ENCODE measurements at regions not wholly inside any gene's neighbourhood (a gene's known extent, or its start where the extent isn't known, plus 50 kb on each side); places are given as distances from the start of the nearest gene placed in this dataset.

- no peaks in the 10 kb centered on the region for H3K9me3 Mint-ChIP-seq
- TF ChIP-seq CTCF (IDR thresholded peaks at IDR 0.05; ENCODE audit: unreplicated experiment in 3 of 3): no peak
- no peaks in the 10 kb centered on the region for H3K36me3 Mint-ChIP-seq (ENCODE audit: low read depth)
- H3K4me1 Mint-ChIP-seq: peaks cover 16% of the 10 kb centered on the region
- H3K27ac Mint-ChIP-seq: no peak overlapping the region
- peaks cover 32% of the 10 kb centered on the region for H3K27me3 Mint-ChIP-seq (ENCODE audit: low read depth)
- H3K4me3 Mint-ChIP-seq: no peak overlapping the region
These were observed 52.1 kb upstream of the SHANK2 start for GRCh38 chr11:71304491-71304890.

GRCh38 chr11:71304045-71304444 is 51.7 kb upstream of the SHANK2 start:
- TF ChIP-seq CTCF (IDR thresholded peaks at IDR 0.05; ENCODE audit: unreplicated experiment in 3 of 3): no peak
- Mint-ChIP-seq H3K4me3 (no peak overlapping the region), H3K36me3 (ENCODE audit: low read depth) (no peaks in the 10 kb centered on the region), H3K4me1 (peaks cover 16% of the 10 kb centered on the region), H3K27ac (no peak overlapping the region), H3K9me3 (no peaks in the 10 kb centered on the region), H3K27me3 (ENCODE audit: low read depth) (peaks cover 33% of the 10 kb centered on the region)

DNA sequence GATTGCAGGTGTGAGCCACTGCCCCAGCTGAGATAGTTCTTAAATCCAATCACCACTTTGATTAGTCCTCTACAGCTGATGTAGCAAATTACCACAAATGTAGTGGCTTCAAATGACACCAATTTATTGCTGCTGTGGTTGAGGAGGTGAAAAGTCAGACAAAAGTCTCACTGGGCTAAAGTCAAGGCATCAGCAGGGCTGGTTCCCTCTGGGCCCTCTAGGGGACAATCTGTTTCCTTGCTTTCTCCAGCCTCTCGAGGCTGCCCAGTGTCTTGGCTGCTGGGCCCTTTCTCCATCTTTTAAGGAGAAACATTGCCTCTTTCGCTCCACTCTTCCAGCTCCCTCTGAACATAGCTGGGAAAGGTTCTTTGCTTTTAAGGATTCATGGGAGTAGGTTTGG is 50.5 kb upstream of the SHANK2 start:
- Mint-ChIP-seq H3K27me3 (ENCODE audit: low read depth) (peaks cover 33% of the 10 kb centered on the region), H3K4me1 (peaks cover 16% of the 10 kb centered on the region), H3K4me3 (no peak overlapping the region), H3K27ac (no peak overlapping the region), H3K9me3 (no peaks in the 10 kb centered on the region), H3K36me3 (ENCODE audit: low read depth) (no peaks in the 10 kb centered on the region)
- TF ChIP-seq CTCF (IDR thresholded peaks at IDR 0.05; ENCODE audit: unreplicated experiment in 3 of 3): no peak

GRCh38 chr11:71302534-71302909 is 50.1 kb upstream of the SHANK2 start:
- Mint-ChIP-seq H3K36me3 (ENCODE audit: low read depth) (no peaks in the 10 kb centered on the region), H3K27ac (no peak overlapping the region), H3K4me1 (peaks cover 16% of the 10 kb centered on the region), H3K4me3 (no peak overlapping the region), H3K9me3 (no peaks in the 10 kb centered on the region), H3K27me3 (ENCODE audit: low read depth) (peaks cover 35% of the 10 kb centered on the region)
- no peak for TF ChIP-seq CTCF (IDR thresholded peaks at IDR 0.05; ENCODE audit: unreplicated experiment in 3 of 3)
